ENCODE measurements at regions not wholly inside any gene's neighbourhood (a gene's known extent, or its start where the extent isn't known, plus 50 kb on each side); places are given as distances from the start of the nearest gene placed in this dataset.
"Not testable (repeated sequence)": the region's sequence is repeated elsewhere in the genome, so short reads cannot be mapped to it uniquely, and the experiment has no call there.

- TF ChIP-seq CTCF (IDR thresholded peaks at IDR 0.05; ENCODE audit: control insufficient read depth, extremely low read depth, insufficient read depth) = no peak
- no peak overlapping the region for H3K4me3 ChIP-seq (ENCODE audit: low read depth, low read length)
- no peak for DNase-seq (ENCODE audit: low read depth)
Observed at GRCh38 chr14:39609119-39609518, 176.9 kb upstream of the FBXO33 start.

- TF ChIP-seq CTCF (IDR thresholded peaks at IDR 0.05; ENCODE audit: control insufficient read depth, extremely low read depth, insufficient read depth) = no peak
Observed at GRCh38 chr14:39607978-39608377, 175.7 kb upstream of the FBXO33 start.

GRCh38 chr14:39603942-39604341 lies 171.7 kb upstream of the FBXO33 start:
- TF ChIP-seq CTCF (IDR thresholded peaks at IDR 0.05; ENCODE audit: control insufficient read depth, extremely low read depth, insufficient read depth) = no peak
- no peak overlapping the region for H3K4me3 ChIP-seq (ENCODE audit: low read depth, low read length)
- no peak for DNase-seq (ENCODE audit: low read depth)

More at GRCh38 chr14:39607978-39608377, 175.7 kb upstream of the FBXO33 start:
- DNase-seq (ENCODE audit: low read depth) = no peak
- no peak overlapping the region for H3K4me3 ChIP-seq (ENCODE audit: low read depth, low read length)

- DNase-seq (ENCODE audit: low read depth) = no peak
- no peak for TF ChIP-seq CTCF (IDR thresholded peaks at IDR 0.05; ENCODE audit: control insufficient read depth, extremely low read depth, insufficient read depth)
- H3K4me3 ChIP-seq (ENCODE audit: low read depth, low read length) = no peak overlapping the region
Observed at GRCh38 chr14:39593377-39593776, 161.1 kb upstream of the FBXO33 start.

GRCh38 chr14:39592116-39592789 lies 160.0 kb upstream of the FBXO33 start:
- DNase-seq (ENCODE audit: low read depth) = no peak
- H3K4me3 ChIP-seq (ENCODE audit: low read depth, low read length) = no peak overlapping the region
- no peak for TF ChIP-seq CTCF (IDR thresholded peaks at IDR 0.05; ENCODE audit: control insufficient read depth, extremely low read depth, insufficient read depth)

- not testable (repeated sequence) for H3K4me3 ChIP-seq (ENCODE audit: low read depth, low read length); DNase-seq (ENCODE audit: low read depth)
Observed at GRCh38 chr14:39589882-39590281, 157.6 kb upstream of the FBXO33 start.

GRCh38 chr14:39582028-39582654 lies 149.9 kb upstream of the FBXO33 start:
- no peak for TF ChIP-seq CTCF (IDR thresholded peaks at IDR 0.05; ENCODE audit: control insufficient read depth, extremely low read depth, insufficient read depth)
- no peak for DNase-seq (ENCODE audit: low read depth)
- H3K4me3 ChIP-seq (ENCODE audit: low read depth, low read length) = no peak overlapping the region

Data from LNCaP clone FGC (cell line).